ENCODE measurements at regions not wholly inside any gene's neighbourhood (a gene's known extent, or its start where the extent isn't known, plus 50 kb on each side); places are given as distances from the start of the nearest gene placed in this dataset.

DNA sequence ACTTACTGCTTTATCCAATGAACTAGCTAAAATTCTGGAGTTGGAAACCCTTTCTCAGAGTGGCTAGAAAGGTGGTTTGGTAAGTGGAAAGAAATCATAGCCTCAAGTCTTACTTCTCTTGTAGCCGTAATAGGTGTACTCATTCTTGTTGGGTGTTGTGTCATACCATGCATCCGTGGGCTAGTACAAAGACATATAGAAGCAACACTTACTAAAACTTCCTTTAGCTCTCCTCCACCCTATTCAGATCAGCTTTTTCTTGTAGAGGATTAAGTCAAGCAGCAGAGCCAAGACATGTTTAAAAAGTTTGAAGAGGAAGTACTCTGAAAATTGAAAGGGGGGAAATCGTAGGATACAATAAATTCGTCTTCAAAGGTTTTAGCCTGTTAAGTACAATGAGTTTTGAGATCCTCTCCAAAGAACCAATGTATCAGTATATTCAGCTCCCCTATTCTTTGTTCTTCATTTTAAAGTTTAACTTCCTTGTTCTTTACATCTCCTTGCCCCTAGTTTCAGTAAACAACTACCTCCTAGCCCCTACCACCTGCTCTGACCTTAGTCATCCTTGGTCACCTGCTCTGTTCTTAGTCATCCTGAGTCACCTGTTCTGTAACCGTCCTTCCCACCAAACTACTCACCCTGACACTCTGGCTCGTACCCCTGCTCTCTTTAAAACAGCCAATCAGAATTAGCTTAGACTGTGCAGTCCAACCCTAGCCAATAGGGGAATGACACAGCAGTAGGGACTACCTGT, 62.1 kb upstream of the DEUP1 start:
- H3K27ac Mint-ChIP-seq = no peak overlapping the region
- no peak for ATAC-seq (replicated peaks in 1 of 4)
- POLR2A ChIA-PET = no interaction called here

DNA sequence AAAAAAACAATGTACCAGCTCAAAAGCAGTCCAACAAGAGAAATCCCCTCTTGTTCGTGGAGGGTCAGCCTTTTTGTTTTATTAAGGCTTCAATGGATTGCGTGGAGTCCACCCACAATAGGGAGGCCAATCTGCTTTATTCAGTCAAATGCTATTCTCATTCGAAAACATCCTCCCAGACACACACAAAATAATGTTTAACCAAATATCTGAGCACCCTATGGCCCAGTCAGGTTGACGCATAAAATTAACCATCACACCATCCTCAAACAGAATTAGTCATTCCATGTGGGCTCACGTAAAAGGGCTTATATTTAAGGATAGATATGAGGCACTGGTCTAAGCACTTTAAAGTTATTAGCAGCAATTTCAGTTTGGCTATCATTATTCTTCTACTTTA, 58.9 kb upstream of the DEUP1 start:
- ATAC-seq (replicated peaks in 1 of 4) = no peak
- Histone ChIP-seq H3K9me3 (no peaks in the 10 kb centered on the region), H3K27ac (ENCODE audit: low read length) (no peak overlapping the region), H3K36me3 (ENCODE audit: control insufficient read depth in 2 of 2, extremely low read depth in 1 of 2, insufficient read depth in 1 of 2, low read length in 1 of 2) (no peaks in the 10 kb centered on the region), H3K27me3 (replicated peaks in 1 of 2; ENCODE audit: control insufficient read depth in 2 of 2, extremely low read depth in 1 of 2, insufficient read depth in 2 of 2, low read length in 1 of 2) (no peaks in the 10 kb centered on the region), H3K4me1 (ENCODE audit: control insufficient read depth in 1 of 2, extremely low read depth in 1 of 2, insufficient read depth in 2 of 2, low read length in 2 of 2) (no peaks in the 10 kb centered on the region), H3K4me3 (ENCODE audit: control insufficient read depth in 1 of 2, extremely low read depth in 1 of 2, low read length in 1 of 2) (no peak overlapping the region)
- Mint-ChIP-seq H3K4me1 (no peaks in the 10 kb centered on the region), H3K27ac (no peak overlapping the region), H3K27me3 (peaks cover 3 to 10% of the 10 kb centered on the region in 2 donors), H3K4me3 (no peak overlapping the region), H3K36me3 (no peaks in the 10 kb centered on the region), H3K9me3 (peaks cover 6 to 8% (median 7%) of the 10 kb centered on the region in 3 donors)
- 73% methylated on average over 2 of the region's 5 CpGs for WGBS (ENCODE audit: insufficient coverage)
- ChIA-PET POLR2A (no interaction called here), CTCF (no interaction called here)
- DNase-seq = no peak

More for the DNA sequence above, 62.1 kb upstream of the DEUP1 start:
- H3K36me3 Mint-ChIP-seq = no peaks in the 10 kb centered on the region
- 0% methylated on average over 1 of the region's 6 CpGs for WGBS (ENCODE audit: insufficient coverage)
- Histone ChIP-seq H3K9me3 (no peaks in the 10 kb centered on the region), H3K36me3 (ENCODE audit: control insufficient read depth in 2 of 2, extremely low read depth in 1 of 2, insufficient read depth in 1 of 2, low read length in 1 of 2) (no peaks in the 10 kb centered on the region), H3K27ac (ENCODE audit: low read length) (no peak overlapping the region), H3K4me3 (ENCODE audit: control insufficient read depth in 1 of 2, extremely low read depth in 1 of 2, low read length in 1 of 2) (no peak overlapping the region), H3K27me3 (replicated peaks in 1 of 2; ENCODE audit: control insufficient read depth in 2 of 2, extremely low read depth in 1 of 2, insufficient read depth in 2 of 2, low read length in 1 of 2) (no peaks in the 10 kb centered on the region), H3K4me1 (ENCODE audit: control insufficient read depth in 1 of 2, extremely low read depth in 1 of 2, insufficient read depth in 2 of 2, low read length in 2 of 2) (no peaks in the 10 kb centered on the region)
- peaks cover 5 to 14% of the 10 kb centered on the region in 2 donors for H3K27me3 Mint-ChIP-seq
- peaks cover 6 to 8% (median 7%) of the 10 kb centered on the region in 3 donors for H3K9me3 Mint-ChIP-seq
- H3K4me3 Mint-ChIP-seq = no peak overlapping the region
- no peak for DNase-seq
- CTCF ChIA-PET = no interaction called here
- no peaks in the 10 kb centered on the region for H3K4me1 Mint-ChIP-seq

DNA sequence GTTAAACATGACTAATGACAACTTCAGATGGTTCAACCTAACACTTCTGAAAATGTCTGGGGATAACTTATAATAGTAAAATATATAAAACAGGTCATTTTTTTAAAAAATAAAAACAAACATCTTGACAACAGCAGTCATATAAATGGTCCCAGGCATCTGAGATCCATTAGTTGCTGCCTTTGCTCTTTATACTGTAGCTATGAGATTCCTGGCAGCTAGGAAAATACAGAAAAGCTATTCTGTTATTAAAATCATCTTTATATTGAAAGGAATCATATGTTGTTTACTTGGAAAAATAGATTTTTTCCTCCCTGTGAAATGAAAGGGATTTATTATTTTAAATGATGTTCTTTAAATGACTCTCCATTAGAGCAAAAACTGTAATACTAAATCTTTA, 55.7 kb upstream of the DEUP1 start:
- CTCF ChIA-PET = no interaction called here
- no peaks in the 10 kb centered on the region for H3K9me3 Mint-ChIP-seq

DNA sequence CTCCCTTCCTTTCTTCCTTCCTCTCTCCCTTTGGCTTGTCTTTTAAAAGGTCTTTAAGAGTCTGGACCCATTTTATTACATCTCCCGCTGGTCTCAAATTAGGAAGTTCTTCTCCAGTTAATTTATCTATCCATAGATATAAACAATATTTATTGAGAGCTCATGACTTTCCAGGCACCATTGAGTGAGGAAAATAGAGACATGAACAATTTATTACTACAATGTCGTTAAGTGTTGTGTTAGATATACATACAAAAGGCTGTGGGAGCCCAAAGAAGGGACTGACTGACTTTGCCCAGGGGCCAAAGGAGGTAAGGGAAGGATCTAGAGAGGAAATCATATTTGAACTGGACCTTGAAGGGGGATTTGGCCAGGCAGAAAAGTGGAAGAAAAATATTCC, 51.6 kb upstream of the DEUP1 start:
- no peaks in the 10 kb centered on the region for H3K36me3 Mint-ChIP-seq
- Histone ChIP-seq H3K27ac (ENCODE audit: low read length) (no peak overlapping the region), H3K36me3 (ENCODE audit: control insufficient read depth in 2 of 2, extremely low read depth in 1 of 2, insufficient read depth in 1 of 2, low read length in 1 of 2) (no peaks in the 10 kb centered on the region), H3K4me3 (ENCODE audit: control insufficient read depth in 1 of 2, extremely low read depth in 1 of 2, low read length in 1 of 2) (no peak overlapping the region), H3K27me3 (replicated peaks in 1 of 2; ENCODE audit: control insufficient read depth in 2 of 2, extremely low read depth in 1 of 2, insufficient read depth in 2 of 2, low read length in 1 of 2) (no peaks in the 10 kb centered on the region), H3K4me1 (ENCODE audit: control insufficient read depth in 1 of 2, extremely low read depth in 1 of 2, insufficient read depth in 2 of 2, low read length in 2 of 2) (no peaks in the 10 kb centered on the region), H3K9me3 (no peaks in the 10 kb centered on the region)
- CTCF ChIA-PET = no interaction called here
- H3K9me3 Mint-ChIP-seq = no peaks in the 10 kb centered on the region
- WGBS (ENCODE audit: insufficient coverage) = no CpG with 5 or more reads among the region's 2 CpGs
- DNase-seq (no peak), ATAC-seq (replicated peaks in 1 of 4) (no peak)
- no peaks in the 10 kb centered on the region for H3K4me1 Mint-ChIP-seq
- no peaks in the 10 kb centered on the region for H3K27me3 Mint-ChIP-seq
- H3K27ac Mint-ChIP-seq = no peak overlapping the region
- POLR2A ChIA-PET = no interaction called here
- no peak overlapping the region for H3K4me3 Mint-ChIP-seq

More for the DNA sequence above, 55.7 kb upstream of the DEUP1 start:
- Histone ChIP-seq H3K4me3 (ENCODE audit: control insufficient read depth in 1 of 2, extremely low read depth in 1 of 2, low read length in 1 of 2) (no peak overlapping the region), H3K27ac (ENCODE audit: low read length) (no peak overlapping the region), H3K4me1 (ENCODE audit: control insufficient read depth in 1 of 2, extremely low read depth in 1 of 2, insufficient read depth in 2 of 2, low read length in 2 of 2) (no peaks in the 10 kb centered on the region), H3K27me3 (replicated peaks in 1 of 2; ENCODE audit: control insufficient read depth in 2 of 2, extremely low read depth in 1 of 2, insufficient read depth in 2 of 2, low read length in 1 of 2) (no peaks in the 10 kb centered on the region), H3K36me3 (ENCODE audit: control insufficient read depth in 2 of 2, extremely low read depth in 1 of 2, insufficient read depth in 1 of 2, low read length in 1 of 2) (no peaks in the 10 kb centered on the region), H3K9me3 (no peaks in the 10 kb centered on the region)
- Mint-ChIP-seq H3K4me3 (no peak overlapping the region), H3K27ac (no peak overlapping the region), H3K4me1 (no peaks in the 10 kb centered on the region), H3K36me3 (no peaks in the 10 kb centered on the region), H3K27me3 (peaks cover 3 to 10% of the 10 kb centered on the region in 2 donors)
- ATAC-seq (replicated peaks in 1 of 4) (no peak), DNase-seq (no peak)
- POLR2A ChIA-PET = interaction anchor here in 1 of 2 donors (0.7 kb wide), 1 partner anchor 59 kb away, joined by 5 read pairs; no protein-coding TSS in a partner anchor

DNA sequence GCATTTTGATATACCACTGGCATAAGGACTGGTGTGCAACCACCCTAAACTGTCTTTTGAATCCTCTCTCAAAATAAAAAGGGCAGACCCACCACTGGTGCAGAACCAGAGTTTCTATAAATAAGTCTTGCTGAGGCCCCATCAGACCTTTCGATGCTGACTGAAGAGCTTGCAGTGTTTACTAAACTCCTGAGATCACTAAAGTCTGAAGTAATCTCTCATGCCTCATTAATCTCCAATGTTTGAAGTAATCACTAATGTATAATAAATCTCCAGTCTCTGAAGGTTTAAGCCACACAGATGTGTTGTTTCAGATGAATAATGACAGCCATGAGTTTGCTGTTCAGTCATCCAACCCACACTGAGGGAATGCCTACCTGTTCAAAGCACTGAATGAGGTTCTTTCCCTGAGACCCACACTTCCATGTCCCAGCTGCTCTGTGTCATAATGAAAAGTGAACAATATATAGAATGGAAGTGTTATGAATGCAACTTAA, 50.6 kb upstream of the DEUP1 start:
- no peak overlapping the region for H3K27ac ChIP-seq (ENCODE audit: low read length)
- H3K9me3 ChIP-seq = no peaks in the 10 kb centered on the region
- no peak overlapping the region for H3K4me3 Mint-ChIP-seq
- WGBS (ENCODE audit: insufficient coverage) = no CpG with 5 or more reads among the region's 1 CpG
- no peaks in the 10 kb centered on the region for H3K36me3 ChIP-seq (ENCODE audit: control insufficient read depth in 2 of 2, extremely low read depth in 1 of 2, insufficient read depth in 1 of 2, low read length in 1 of 2)
- no peaks in the 10 kb centered on the region for H3K9me3 Mint-ChIP-seq
- POLR2A ChIA-PET = interaction anchor here in 1 of 2 donors (0.6 kb wide), 1 partner anchor 476 kb away, joined by 9 read pairs; no protein-coding TSS in a partner anchor
- H3K4me3 ChIP-seq (ENCODE audit: control insufficient read depth in 1 of 2, extremely low read depth in 1 of 2, low read length in 1 of 2) = no peak overlapping the region
- no peaks in the 10 kb centered on the region for H3K27me3 ChIP-seq (replicated peaks in 1 of 2; ENCODE audit: control insufficient read depth in 2 of 2, extremely low read depth in 1 of 2, insufficient read depth in 2 of 2, low read length in 1 of 2)
- H3K4me1 ChIP-seq (ENCODE audit: control insufficient read depth in 1 of 2, extremely low read depth in 1 of 2, insufficient read depth in 2 of 2, low read length in 2 of 2) = no peaks in the 10 kb centered on the region
- H3K27ac Mint-ChIP-seq = no peak overlapping the region
- H3K27me3 Mint-ChIP-seq = no peaks in the 10 kb centered on the region
- H3K4me1 Mint-ChIP-seq = no peaks in the 10 kb centered on the region
- ATAC-seq (replicated peaks in 1 of 4) (no peak), DNase-seq (no peak)
- H3K36me3 Mint-ChIP-seq = no peaks in the 10 kb centered on the region
- CTCF ChIA-PET = no interaction called here

All from T-cell (primary cell).